Esophagus muscularis mucosa (tissue), 4 donors: ENCODE measurements at regions not wholly inside any gene's neighbourhood (a gene's known extent, or its start where the extent isn't known, plus 50 kb on each side); places are given as distances from the start of the nearest gene placed in this dataset.

Experiments
- CTCF ChIP-seq, 3 experiments: fragments of 200-600 bp in 2 of 3; fragments of 450-650 bp in 1 of 3; sonication (generic) in 2 of 3; IDR thresholded peaks; one replicate each; pipeline ENCODE4 v1.5.1; 2017 to 2019; ENCODE audit warnings: antibody characterized with exemption in 3 of 3, mild to moderate bottlenecking in 2 of 3, moderate library complexity in 1 of 3
- EP300 ChIP-seq: sonication (generic); formaldehyde crosslinking; IDR thresholded peaks from one replicate; pipeline ENCODE4 v1.6.1; 2017; ENCODE audit warnings: antibody characterized with exemption
- POLR2AphosphoS5 ChIP-seq, 2 donors: sonication (generic); formaldehyde crosslinking; IDR thresholded peaks; one replicate each; pipeline ENCODE4 v1.6.1; 2017; ENCODE audit warnings: antibody characterized with exemption in 2 of 2

- TF ChIP-seq EP300 (no peak), POLR2AphosphoS5 (IDR thresholded peaks at IDR 0.05) (no peak), CTCF (IDR thresholded peaks at IDR 0.05) (no peak)
Measured at GRCh38 chr9:26193237-26193636, 515.0 kb upstream of the TUSC1 start.
